Activated B cell treated with CpG ODN at 0.5 μM for 24 hours (primary cell): ENCODE measurements at regions not wholly inside any gene's neighbourhood (a gene's known extent, or its start where the extent isn't known, plus 50 kb on each side); places are given as distances from the start of the nearest gene placed in this dataset.

Experiments
- ATAC-seq: fragments of 200-7000 bp; cut with Tn5 transposase; one replicate; pipeline ENCODE4 v1.10.0; 2021; ENCODE audit warnings: low read depth, mild to moderate bottlenecking, moderate library complexity
- CTCF ChIA-PET: fragments of 350-600 bp; sonication (Branson Sonifier 250); formaldehyde crosslinking; loops from one replicate; lab custom pipeline; 2021; ENCODE audit warnings: antibody characterized with exemption; lab: Charles Lee
- POLR2A ChIA-PET: fragments of 350-600 bp; sonication (Branson Sonifier 250); formaldehyde crosslinking; loops from one replicate; lab custom pipeline; 2021; ENCODE audit warnings: antibody characterized with exemption; lab: Charles Lee
- DNase-seq: peaks from one replicate; pipeline ENCODE4 v3.0.0; 2022
- H3K27ac Mint-ChIP-seq: one replicate; pipeline ENCODE4 v1.8.0; 2020; ENCODE audit warnings: mixed read lengths
- H3K27me3 Mint-ChIP-seq: one replicate; pipeline ENCODE4 v1.8.0; 2021; ENCODE audit warnings: mixed read lengths
- H3K36me3 Mint-ChIP-seq: one replicate; pipeline ENCODE4 v1.8.0; 2021; ENCODE audit warnings: low read depth, mixed read lengths
- H3K4me1 Mint-ChIP-seq: one replicate; pipeline ENCODE4 v1.8.0; 2021; ENCODE audit warnings: mixed read lengths
- H3K4me3 Mint-ChIP-seq: one replicate; pipeline ENCODE4 v1.8.0; 2020; ENCODE audit warnings: mild to moderate bottlenecking, mixed read lengths
- H3K9me3 Mint-ChIP-seq: one replicate; pipeline ENCODE4 v1.8.0; 2020; ENCODE audit warnings: mixed read lengths
- CTCF ChIP-seq: fragments of 200-600 bp; IDR thresholded peaks from one replicate; pipeline ENCODE4 v1.8.0; 2022; ENCODE audit warnings: antibody characterized with exemption, mild to moderate bottlenecking
- intact Hi-C: fragments of 100-400 bp; cut with micrococcal nuclease; formaldehyde crosslinking; loops from one replicate; pipeline ENCODE4 v1.15.1; 2024

- Mint-ChIP-seq H3K36me3 (no peaks in the 10 kb centered on the region), H3K27ac (no peak overlapping the region), H3K27me3 (no peaks in the 10 kb centered on the region), H3K4me3 (no peak overlapping the region), H3K9me3 (peaks cover 4% of the 10 kb centered on the region), H3K4me1 (no peaks in the 10 kb centered on the region)
- no peak for TF ChIP-seq CTCF
- ATAC-seq, result no peak
- ChIA-PET POLR2A (no interaction called here), CTCF (no interaction called here)
- intact Hi-C loops, result no loop called here
- DNase-seq, result no peak
Measured at GRCh38 chr7:136324073-136324704, 347.0 kb upstream of the MTPN start.

- peaks cover 13% of the 10 kb centered on the region for H3K9me3 Mint-ChIP-seq
- no peak overlapping the region for H3K27ac Mint-ChIP-seq
- no peaks in the 10 kb centered on the region for H3K27me3 Mint-ChIP-seq
- ChIA-PET POLR2A (no interaction called here), CTCF (no interaction called here)
- no peak overlapping the region for H3K4me3 Mint-ChIP-seq
- ATAC-seq, result no peak
- intact Hi-C loops, result no loop called here
- DNase-seq, result no peak
- H3K36me3 Mint-ChIP-seq, result no peaks in the 10 kb centered on the region
- H3K4me1 Mint-ChIP-seq, result no peaks in the 10 kb centered on the region
- TF ChIP-seq CTCF, result no peak
Measured at GRCh38 chr7:136312592-136312991, 335.4 kb upstream of the MTPN start.

GRCh38 chr7:136309407-136309806 is 332.2 kb upstream of the MTPN start:
- POLR2A ChIA-PET, result no interaction called here
- Mint-ChIP-seq H3K4me3 (no peak overlapping the region), H3K9me3 (peaks cover 12% of the 10 kb centered on the region), H3K36me3 (no peaks in the 10 kb centered on the region), H3K27me3 (no peaks in the 10 kb centered on the region), H3K27ac (no peak overlapping the region), H3K4me1 (no peaks in the 10 kb centered on the region)
- DNase-seq (no peak), ATAC-seq (no peak)
- CTCF ChIA-PET, result no interaction called here
- intact Hi-C loops, result no loop called here
- TF ChIP-seq CTCF, result no peak

GRCh38 chr7:136308230-136308629 is 331.1 kb upstream of the MTPN start:
- H3K27ac Mint-ChIP-seq, result no peak overlapping the region
- DNase-seq (no peak), ATAC-seq (no peak)
- H3K4me3 Mint-ChIP-seq, result no peak overlapping the region
- H3K36me3 Mint-ChIP-seq, result no peaks in the 10 kb centered on the region
- POLR2A ChIA-PET, result no interaction called here
- intact Hi-C loops, result no loop called here
- no peaks in the 10 kb centered on the region for H3K4me1 Mint-ChIP-seq
- CTCF ChIA-PET, result no interaction called here
- TF ChIP-seq CTCF, result no peak
- H3K9me3 Mint-ChIP-seq, result peaks cover 15% of the 10 kb centered on the region
- H3K27me3 Mint-ChIP-seq, result no peaks in the 10 kb centered on the region

- intact Hi-C loops, result no loop called here
- ATAC-seq (no peak), DNase-seq (no peak)
- no peak for TF ChIP-seq CTCF
- H3K4me3 Mint-ChIP-seq, result no peak overlapping the region
- no peaks in the 10 kb centered on the region for H3K4me1 Mint-ChIP-seq
- H3K27me3 Mint-ChIP-seq, result no peaks in the 10 kb centered on the region
- peaks cover 8% of the 10 kb centered on the region for H3K9me3 Mint-ChIP-seq
- no peak overlapping the region for H3K27ac Mint-ChIP-seq
- ChIA-PET POLR2A (no interaction called here), CTCF (no interaction called here)
- H3K36me3 Mint-ChIP-seq, result no peaks in the 10 kb centered on the region
Measured at GRCh38 chr7:136303162-136303561, 326.0 kb upstream of the MTPN start.
